Glutamatergic neuron (in vitro differentiated cells): ENCODE measurements at regions not wholly inside any gene's neighbourhood (a gene's known extent, or its start where the extent isn't known, plus 50 kb on each side); places are given as distances from the start of the nearest gene placed in this dataset.

ENCODE experiments used
- DNase-seq: peaks from one replicate; pipeline ENCODE4 v3.0.0; 2022
- H3K27ac Mint-ChIP-seq: one replicate; pipeline ENCODE4 v1.8.0; 2020; ENCODE audit warnings: mild to moderate bottlenecking, mixed read lengths, inconsistent platforms; ENCODE audit not compliant: unreplicated experiment
- H3K27me3 Mint-ChIP-seq: one replicate; pipeline ENCODE4 v1.8.0; 2020; ENCODE audit warnings: mild to moderate bottlenecking, moderate library complexity, mixed read lengths, inconsistent platforms; ENCODE audit not compliant: unreplicated experiment
- H3K36me3 Mint-ChIP-seq: one replicate; pipeline ENCODE4 v1.8.0; 2020; ENCODE audit warnings: mild to moderate bottlenecking, mixed read lengths, inconsistent platforms; ENCODE audit not compliant: unreplicated experiment
- H3K4me1 Mint-ChIP-seq: one replicate; pipeline ENCODE4 v1.8.0; 2020; ENCODE audit warnings: mild to moderate bottlenecking, low read depth, mixed read lengths, inconsistent platforms; ENCODE audit not compliant: unreplicated experiment
- H3K4me3 Mint-ChIP-seq: one replicate; pipeline ENCODE4 v1.8.0; 2020; ENCODE audit warnings: mild to moderate bottlenecking, mixed read lengths, inconsistent platforms; ENCODE audit not compliant: unreplicated experiment
- H3K9me3 Mint-ChIP-seq: one replicate; pipeline ENCODE4 v1.8.0; 2020; ENCODE audit warnings: mild to moderate bottlenecking, moderate library complexity, mixed read lengths, inconsistent platforms; ENCODE audit not compliant: unreplicated experiment
- CTCF ChIP-seq: fragments of 200-600 bp; sonication (generic); IDR thresholded peaks from one replicate; pipeline ENCODE4 v1.5.0; 2021; ENCODE audit not compliant: partially characterized antibody, unreplicated experiment

GRCh38 chr6:41449399-41450245, 96.6 kb upstream of the FOXP4 start:
- Mint-ChIP-seq H3K36me3 (no peaks in the 10 kb centered on the region), H3K4me1 (peaks cover 13% of the 10 kb centered on the region), H3K27ac (no peak overlapping the region), H3K4me3 (no peak overlapping the region), H3K9me3 (peaks cover 8% of the 10 kb centered on the region), H3K27me3 (peaks cover 8% of the 10 kb centered on the region)
- no peak for DNase-seq
- TF ChIP-seq CTCF = no peak

- peaks cover 13% of the 10 kb centered on the region for H3K4me1 Mint-ChIP-seq
- TF ChIP-seq CTCF = no peak
- H3K9me3 Mint-ChIP-seq = peaks cover 7% of the 10 kb centered on the region
- no peak for DNase-seq
- peaks cover 8% of the 10 kb centered on the region for H3K27me3 Mint-ChIP-seq
- peak overlapping the region; percentile 41 for H3K27ac Mint-ChIP-seq
- H3K36me3 Mint-ChIP-seq = no peaks in the 10 kb centered on the region
- H3K4me3 Mint-ChIP-seq = no peak overlapping the region
Measured at GRCh38 chr6:41450581-41450980, 95.6 kb upstream of the FOXP4 start.

GRCh38 chr6:41451039-41451438, 95.1 kb upstream of the FOXP4 start:
- H3K27ac Mint-ChIP-seq = no peak overlapping the region
- peaks cover 8% of the 10 kb centered on the region for H3K27me3 Mint-ChIP-seq
- H3K4me1 Mint-ChIP-seq = peaks cover 13% of the 10 kb centered on the region
- no peaks in the 10 kb centered on the region for H3K36me3 Mint-ChIP-seq
- TF ChIP-seq CTCF = no peak
- DNase-seq = peak; percentile 69
- H3K9me3 Mint-ChIP-seq = peaks cover 7% of the 10 kb centered on the region
- H3K4me3 Mint-ChIP-seq = no peak overlapping the region

GRCh38 chr6:41451515-41452163, 94.5 kb upstream of the FOXP4 start:
- Mint-ChIP-seq H3K4me3 (no peak overlapping the region), H3K9me3 (peaks cover 7% of the 10 kb centered on the region), H3K36me3 (no peaks in the 10 kb centered on the region), H3K27ac (peak overlapping the region; percentile 11), H3K4me1 (peaks cover 13% of the 10 kb centered on the region), H3K27me3 (peaks cover 11% of the 10 kb centered on the region)
- no peak for TF ChIP-seq CTCF
- DNase-seq = no peak

- peaks cover 11% of the 10 kb centered on the region for H3K27me3 Mint-ChIP-seq
- H3K9me3 Mint-ChIP-seq = peaks cover 5% of the 10 kb centered on the region
- peaks cover 13% of the 10 kb centered on the region for H3K4me1 Mint-ChIP-seq
- H3K27ac Mint-ChIP-seq = no peak overlapping the region
- no peak for DNase-seq
- no peak for TF ChIP-seq CTCF
- H3K4me3 Mint-ChIP-seq = no peak overlapping the region
- H3K36me3 Mint-ChIP-seq = no peaks in the 10 kb centered on the region
Measured at GRCh38 chr6:41452763-41453162, 93.4 kb upstream of the FOXP4 start.
